NB4 (cell line): ENCODE measurements at regions not wholly inside any gene's neighbourhood (a gene's known extent, or its start where the extent isn't known, plus 50 kb on each side); places are given as distances from the start of the nearest gene placed in this dataset.

Source experiments
- DNase-seq: peaks from one replicate; pipeline ENCODE4 v3.0.0; 2010; ENCODE audit warnings: low read depth
- H3K4me3 ChIP-seq: one replicate; pipeline ENCODE4 v1.5.1; 2011; ENCODE audit warnings: mild to moderate bottlenecking, low read depth, low read length, moderate library complexity
- MYC ChIP-seq: IDR thresholded peaks from 2 replicates; pipeline ENCODE4 v1.6.1; 2011; ENCODE audit warnings: low read depth, low read length
- POLR2A ChIP-seq: IDR thresholded peaks from 2 replicates; pipeline ENCODE4 v1.6.1; 2011; ENCODE audit warnings: mild to moderate bottlenecking; ENCODE audit not compliant: insufficient read length; ENCODE audit errors: extremely low read depth
- TF ChIP-seq, protein P1 (sequence below): IDR thresholded peaks from one replicate; pipeline ENCODE4 v1.5.1; 2012; ENCODE audit warnings: low read depth, low read length
- TF ChIP-seq, protein P2 (sequence below): IDR thresholded peaks from 2 replicates; pipeline ENCODE4 v1.6.1; 2011; ENCODE audit warnings: low read depth, low read length

DNA sequence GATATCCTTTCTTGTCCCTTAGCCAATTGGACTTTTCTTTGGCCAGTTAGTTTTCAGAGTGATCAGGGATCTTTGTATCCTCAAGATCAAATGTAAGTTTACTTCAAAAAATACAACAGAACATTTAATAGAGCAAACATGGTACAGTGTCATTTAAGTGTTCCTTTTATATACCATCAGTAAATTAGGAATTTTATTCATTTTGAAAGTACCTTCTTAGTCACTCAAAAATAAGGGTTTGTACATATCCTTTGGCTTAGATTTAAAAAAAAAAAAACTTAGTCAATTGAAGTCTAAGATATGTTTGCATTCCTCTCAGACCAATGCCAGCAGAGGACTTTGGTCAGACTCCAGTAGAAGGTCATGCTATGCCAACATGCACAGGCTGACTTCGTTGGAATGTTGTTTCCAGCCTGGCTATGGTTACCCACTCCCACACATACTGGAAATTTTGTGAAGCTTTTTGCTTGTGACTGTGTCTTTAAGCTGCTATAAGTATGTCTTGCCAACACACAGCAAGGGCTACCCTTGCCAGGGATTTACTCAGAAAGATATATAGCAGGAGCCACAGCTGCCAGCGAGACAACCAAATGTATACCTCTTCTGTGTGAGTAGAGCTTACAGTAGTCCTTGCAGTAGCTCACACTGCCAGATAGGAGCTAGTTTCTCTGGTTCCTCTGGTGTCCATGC, 81.5 kb upstream of the LRIF1 start:
- no peak for DNase-seq
- H3K4me3 ChIP-seq: no peak overlapping the region
- TF ChIP-seq, protein P1, sequence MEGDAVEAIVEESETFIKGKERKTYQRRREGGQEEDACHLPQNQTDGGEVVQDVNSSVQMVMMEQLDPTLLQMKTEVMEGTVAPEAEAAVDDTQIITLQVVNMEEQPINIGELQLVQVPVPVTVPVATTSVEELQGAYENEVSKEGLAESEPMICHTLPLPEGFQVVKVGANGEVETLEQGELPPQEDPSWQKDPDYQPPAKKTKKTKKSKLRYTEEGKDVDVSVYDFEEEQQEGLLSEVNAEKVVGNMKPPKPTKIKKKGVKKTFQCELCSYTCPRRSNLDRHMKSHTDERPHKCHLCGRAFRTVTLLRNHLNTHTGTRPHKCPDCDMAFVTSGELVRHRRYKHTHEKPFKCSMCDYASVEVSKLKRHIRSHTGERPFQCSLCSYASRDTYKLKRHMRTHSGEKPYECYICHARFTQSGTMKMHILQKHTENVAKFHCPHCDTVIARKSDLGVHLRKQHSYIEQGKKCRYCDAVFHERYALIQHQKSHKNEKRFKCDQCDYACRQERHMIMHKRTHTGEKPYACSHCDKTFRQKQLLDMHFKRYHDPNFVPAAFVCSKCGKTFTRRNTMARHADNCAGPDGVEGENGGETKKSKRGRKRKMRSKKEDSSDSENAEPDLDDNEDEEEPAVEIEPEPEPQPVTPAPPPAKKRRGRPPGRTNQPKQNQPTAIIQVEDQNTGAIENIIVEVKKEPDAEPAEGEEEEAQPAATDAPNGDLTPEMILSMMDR: no peak
- TF ChIP-seq, protein P2, sequence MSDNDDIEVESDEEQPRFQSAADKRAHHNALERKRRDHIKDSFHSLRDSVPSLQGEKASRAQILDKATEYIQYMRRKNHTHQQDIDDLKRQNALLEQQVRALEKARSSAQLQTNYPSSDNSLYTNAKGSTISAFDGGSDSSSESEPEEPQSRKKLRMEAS: no peak
- no peak for TF ChIP-seq POLR2A
- no peak for TF ChIP-seq MYC

DNA sequence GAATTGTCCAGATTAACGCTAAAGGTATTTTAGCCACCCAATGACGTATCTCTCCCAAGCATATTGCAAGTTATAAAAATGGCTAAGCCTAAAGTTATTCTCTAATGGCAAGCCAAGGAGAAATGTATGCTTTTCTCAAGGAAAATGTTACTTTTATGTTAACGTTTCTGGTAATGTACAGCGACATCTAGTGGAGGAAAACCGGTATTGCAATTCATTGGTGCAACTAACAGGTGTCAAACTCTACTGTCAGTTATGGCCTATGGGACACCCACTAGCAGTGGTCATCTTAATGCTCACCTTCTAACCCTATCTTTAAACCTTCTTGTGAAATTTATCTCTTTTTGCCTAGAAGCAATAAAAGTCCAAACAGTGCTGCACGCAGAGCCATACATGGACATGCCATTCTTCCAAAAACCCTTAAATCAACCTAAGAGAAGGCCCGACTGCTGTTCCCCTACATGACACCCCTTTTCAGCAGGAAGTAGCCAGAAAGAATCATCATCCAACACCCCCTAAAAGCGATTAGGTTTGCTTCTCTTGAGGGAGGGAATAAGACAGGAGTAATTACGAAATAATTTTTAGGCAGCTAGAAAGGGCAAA, 68.7 kb upstream of the LRIF1 start:
- TF ChIP-seq, protein P1: peak; percentile 71
- TF ChIP-seq MYC: no peak
- peak; percentile 50 for DNase-seq

DNA sequence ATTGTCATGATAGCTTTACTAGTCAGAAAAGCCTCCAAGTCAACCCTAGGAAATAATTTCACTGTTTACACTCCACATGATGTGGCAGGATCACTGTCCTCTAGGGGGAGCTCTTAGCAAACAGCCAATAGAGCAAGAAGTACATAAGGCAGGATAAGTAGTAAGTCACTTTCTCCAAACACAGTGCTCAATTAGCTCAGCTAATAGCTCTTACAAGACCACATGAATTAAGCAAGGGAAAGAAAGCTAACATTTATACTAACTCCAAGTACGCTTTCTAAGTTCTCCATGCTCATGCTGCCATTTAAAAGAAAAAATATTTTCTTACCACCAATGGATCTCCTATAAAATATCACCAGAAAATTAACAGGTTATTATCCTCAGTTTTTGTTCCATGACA, 66.9 kb upstream of the LRIF1 start:
- DNase-seq: peak; percentile 73
- TF ChIP-seq MYC (no peak), POLR2A (no peak)
- TF ChIP-seq, protein P2: no peak
- TF ChIP-seq, protein P1: peak; percentile 86
- H3K4me3 ChIP-seq: no peak overlapping the region

More for the DNA sequence above, 68.7 kb upstream of the LRIF1 start:
- no peak overlapping the region for H3K4me3 ChIP-seq

DNA sequence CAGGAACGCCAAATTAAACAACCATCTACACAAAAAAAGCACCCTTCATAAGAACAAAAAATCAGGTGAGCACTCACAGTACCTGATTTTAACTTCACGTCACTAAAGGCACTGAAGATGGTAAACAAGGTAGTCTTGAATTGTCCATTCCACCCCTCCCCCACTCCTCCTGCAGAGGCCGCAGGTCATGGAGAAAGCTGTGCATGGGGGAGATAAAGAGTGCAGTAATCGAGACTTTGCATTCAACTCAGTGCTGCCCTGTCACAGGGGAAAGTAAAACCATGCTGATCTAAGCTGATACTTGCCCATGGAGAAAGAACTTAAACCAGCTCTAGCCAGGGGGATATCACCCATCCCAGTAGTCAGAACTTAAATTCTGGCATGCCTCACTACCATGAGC, 61.4 kb upstream of the LRIF1 start:
- TF ChIP-seq, protein P1: no peak
- TF ChIP-seq POLR2A (no peak), MYC (no peak)
- TF ChIP-seq, protein P2: no peak
- H3K4me3 ChIP-seq: no peak overlapping the region
- no peak for DNase-seq

DNA sequence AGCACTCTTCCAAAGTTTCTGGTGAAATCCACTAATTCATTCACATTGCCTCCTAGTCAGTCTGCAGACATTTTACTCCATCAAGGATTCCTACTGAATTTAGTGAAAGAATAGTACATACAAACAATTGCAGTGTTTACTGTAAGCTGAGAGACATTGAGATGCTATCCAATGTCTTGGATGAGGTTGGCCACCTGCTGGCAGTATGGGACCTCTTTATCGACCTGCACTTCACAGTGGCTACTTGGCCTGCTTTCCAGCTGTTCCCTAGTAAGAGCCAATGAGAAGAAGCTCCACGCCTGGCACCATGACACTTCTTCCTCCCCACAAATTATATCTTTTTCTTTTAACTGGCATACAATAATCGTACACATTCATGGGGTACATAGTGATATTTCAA, 51.5 kb upstream of the LRIF1 start:
- TF ChIP-seq, protein P1: no peak
- TF ChIP-seq, protein P2: no peak
- TF ChIP-seq MYC (no peak), POLR2A (no peak)
- no peak overlapping the region for H3K4me3 ChIP-seq
- no peak for DNase-seq
